SIG-M5 treated with dmso at 0.1 percent for 504 hours (cell line): ENCODE measurements at regions not wholly inside any gene's neighbourhood (a gene's known extent, or its start where the extent isn't known, plus 50 kb on each side); places are given as distances from the start of the nearest gene placed in this dataset.
A peak's percentile ranks its signal among the peaks of the same experiment; 100 is the strongest.

Source experiments
- DNase-seq: peaks from one replicate; lab custom pipeline; 2025; ENCODE audit not compliant: unreplicated experiment; lab: John Stamatoyannopoulos, UW

- DNase-seq: no peak
Measured at GRCh38 chr3:107032111-107032510, 345.1 kb upstream of the CCDC54 start.

- DNase-seq: no peak
Measured at GRCh38 chr3:107034142-107034541, 343.1 kb upstream of the CCDC54 start.

GRCh38 chr3:107035176-107035575 lies 342.1 kb upstream of the CCDC54 start:
- DNase-seq: no peak

GRCh38 chr3:107044677-107045076 lies 332.6 kb upstream of the CCDC54 start:
- no peak for DNase-seq

- DNase-seq: no peak
Measured at GRCh38 chr3:107045791-107046190, 331.4 kb upstream of the CCDC54 start.

GRCh38 chr3:107055181-107055942 lies 321.9 kb upstream of the CCDC54 start:
- DNase-seq: no peak

GRCh38 chr3:107061466-107061865 lies 315.8 kb upstream of the CCDC54 start:
- no peak for DNase-seq

GRCh38 chr3:107062310-107062709 lies 314.9 kb upstream of the CCDC54 start:
- DNase-seq: no peak

GRCh38 chr3:107062787-107063186 lies 314.5 kb upstream of the CCDC54 start:
- DNase-seq: no peak

- DNase-seq: no peak
Measured at GRCh38 chr3:107063351-107063750, 313.9 kb upstream of the CCDC54 start.

- DNase-seq: peak; percentile 79
Measured at GRCh38 chr3:107064405-107065060, 312.7 kb upstream of the CCDC54 start.

GRCh38 chr3:107065094-107065861 lies 312.0 kb upstream of the CCDC54 start:
- no peak for DNase-seq

- no peak for DNase-seq
Measured at GRCh38 chr3:107067421-107067820, 309.8 kb upstream of the CCDC54 start.

GRCh38 chr3:107068980-107069379 lies 308.3 kb upstream of the CCDC54 start:
- DNase-seq: no peak

GRCh38 chr3:107076946-107077345 lies 300.3 kb upstream of the CCDC54 start:
- DNase-seq: no peak

- no peak for DNase-seq
Measured at GRCh38 chr3:107077391-107077790, 299.8 kb upstream of the CCDC54 start.

- DNase-seq: no peak
Measured at GRCh38 chr3:107082527-107082926, 294.7 kb upstream of the CCDC54 start.

- no peak for DNase-seq
Measured at GRCh38 chr3:107085261-107085660, 292.0 kb upstream of the CCDC54 start.

GRCh38 chr3:107092121-107092520 lies 285.1 kb upstream of the CCDC54 start:
- DNase-seq: no peak

- DNase-seq: no peak
Measured at GRCh38 chr3:107098864-107099263, 278.4 kb upstream of the CCDC54 start.

- no peak for DNase-seq
Measured at GRCh38 chr3:107100137-107100536, 277.1 kb upstream of the CCDC54 start.

GRCh38 chr3:107100573-107100972 lies 276.7 kb upstream of the CCDC54 start:
- no peak for DNase-seq
